GM12878 (cell line): ENCODE measurements at regions not wholly inside any gene's neighbourhood (a gene's known extent, or its start where the extent isn't known, plus 50 kb on each side); places are given as distances from the start of the nearest gene placed in this dataset.
A peak's percentile ranks its signal among the peaks of the same experiment; 100 is the strongest.

Experiments
- ATAC-seq: fragments of 200-7000 bp; cut with Tn5 transposase; 3 replicates; pipeline ENCODE4 v1.9.1; 2020; ENCODE audit warnings: mild to moderate bottlenecking, moderate library complexity
- BruUV-seq: library from RNA; stranded (reverse); fragments of 400-500 nt; replicated peaks from 2 replicates; lab custom pipeline; 2021; lab: Mats Ljungman, UMichigan
- CTCF ChIA-PET: fragments of 300-600 bp; sonication (Branson Sonifier 250); formaldehyde crosslinking; extraction: SDS; loops from one replicate; lab custom pipeline; 2021; ENCODE audit warnings: inconsistent platforms; lab: Yijun Ruan, JAX
- POLR2A ChIA-PET: fragments of 350-600 bp; formaldehyde crosslinking; extraction: SDS; loops from one replicate; lab custom pipeline; 2021; ENCODE audit warnings: inconsistent platforms; lab: Charles Lee
- RAD21 ChIA-PET: fragments of 300-600 bp; sonication (Branson Sonifier 250); formaldehyde crosslinking; loops from one replicate; lab custom pipeline; 2023; ENCODE audit warnings: antibody characterized with exemption; ENCODE audit not compliant: unreplicated experiment; lab: Charles Lee
- SMC1A ChIA-PET: fragments of 300-600 bp; sonication (Branson Sonifier 250); formaldehyde crosslinking; loops from one replicate; lab custom pipeline; 2023; ENCODE audit not compliant: unreplicated experiment, uncharacterized antibody; lab: Charles Lee
- DNase-seq: peaks from one replicate; pipeline ENCODE4 v3.0.0-alpha.2; 2011; ENCODE audit warnings: low read depth, low spot score
- FAIRE-seq: peaks from 3 replicates; lab custom pipeline; 2011; peaks lifted over from hg19 to GRCh38; lab: Jason Lieb, UNC
- H2AFZ ChIP-seq: 2 replicates; pipeline ENCODE4 v1.6.0; 2011; ENCODE audit warnings: low read depth, low read length, control low read depth; ENCODE audit not compliant: control insufficient read depth
- H3K27ac ChIP-seq: 2 replicates; pipeline ENCODE4 v1.5.1; 2011; ENCODE audit warnings: control low read depth; ENCODE audit not compliant: control insufficient read depth, insufficient read depth
- H3K27me3 ChIP-seq, 2 experiments: replicated peaks in 1 of 2; 2 replicates each; pipeline versions ENCODE4 v1.6.0 to v1.6.1; 2011; ENCODE audit warnings: low read length in 1 of 2; ENCODE audit not compliant: control insufficient read depth in 2 of 2, insufficient read depth in 2 of 2
- H3K36me3 ChIP-seq, 2 experiments: 2 replicates each; pipeline ENCODE4 v1.5.1; 2011; ENCODE audit warnings: low read length in 1 of 2; ENCODE audit not compliant: control insufficient read depth in 2 of 2, insufficient read depth in 2 of 2
- H3K4me1 ChIP-seq: 2 replicates; pipeline ENCODE4 v1.6.1; 2011; ENCODE audit warnings: mild to moderate bottlenecking, low read length, moderate library complexity, mixed read lengths; ENCODE audit not compliant: control insufficient read depth, insufficient read depth
- H3K4me2 ChIP-seq: 2 replicates; pipeline ENCODE4 v1.6.0; 2011; ENCODE audit warnings: control low read depth; ENCODE audit not compliant: control insufficient read depth, insufficient read depth
- H3K4me3 ChIP-seq: fragments of 200-600 bp; sonication (generic); 2 replicates; pipeline ENCODE4 v1.5.1; 2016
- H3K79me2 ChIP-seq: 2 replicates; pipeline ENCODE4 v1.6.0; 2011; ENCODE audit warnings: low read length; ENCODE audit not compliant: control insufficient read depth, insufficient read depth
- H3K9ac ChIP-seq: 2 replicates; pipeline ENCODE4 v1.8.0; 2011; ENCODE audit warnings: low read length, control low read depth, mixed read lengths; ENCODE audit not compliant: control insufficient read depth, insufficient read depth
- H3K9me3 ChIP-seq: replicated peaks from 3 replicates; pipeline ENCODE4 v1.5.1; 2011; ENCODE audit warnings: mild to moderate bottlenecking, low read length; ENCODE audit not compliant: control insufficient read depth, insufficient read depth
- H4K20me1 ChIP-seq: 2 replicates; pipeline ENCODE4 v1.6.0; 2011; ENCODE audit not compliant: control insufficient read depth, insufficient read depth
- BCL3 ChIP-seq: IDR thresholded peaks from 2 replicates; pipeline ENCODE4 v1.6.1; 2011; ENCODE audit warnings: borderline replicate concordance, low read depth, mild to moderate bottlenecking, moderate library complexity, low read length; ENCODE audit not compliant: insufficient read depth, poor library complexity, severe bottlenecking
- BHLHE40 ChIP-seq, 2 experiments: fragments of 450-650 bp in 1 of 2; IDR thresholded peaks; 2 replicates each; pipeline ENCODE4 v1.6.1; 2011 to 2017; ENCODE audit warnings: low read depth in 2 of 2, borderline replicate concordance in 1 of 2, improper control_type of control experiment in 1 of 2, low read length in 1 of 2, mild to moderate bottlenecking in 1 of 2
- BMI1 ChIP-seq: fragments of 450-650 bp; IDR thresholded peaks from 2 replicates; pipeline ENCODE4 v1.6.1; 2016; ENCODE audit warnings: mild to moderate bottlenecking, moderate library complexity, borderline replicate concordance
- EGR1 ChIP-seq, 2 experiments: IDR thresholded peaks; 1 replicate in 1 of 2; 2 replicates in 1 of 2; pipeline ENCODE4 v1.6.1; 2011 to 2012; ENCODE audit warnings: low read depth in 2 of 2, low read length in 2 of 2, borderline replicate concordance in 1 of 2, mild to moderate bottlenecking in 1 of 2, moderate library complexity in 1 of 2
- GABPA ChIP-seq: IDR thresholded peaks from 2 replicates; pipeline ENCODE4 v1.6.1; 2014; ENCODE audit warnings: antibody characterized with exemption, low read depth, mild to moderate bottlenecking, inconsistent platforms
- GATAD2B ChIP-seq: fragments of 450-650 bp; conservative IDR thresholded peaks from 2 replicates; pipeline ENCODE4 v1.6.1; 2017; ENCODE audit warnings: low read depth, mild to moderate bottlenecking, moderate library complexity
- LARP7 ChIP-seq: fragments of 450-650 bp; IDR thresholded peaks from 2 replicates; pipeline ENCODE4 v1.6.1; 2017; ENCODE audit warnings: mild to moderate bottlenecking
- MTA2 ChIP-seq: fragments of 450-650 bp; IDR thresholded peaks from 2 replicates; pipeline ENCODE4 v1.6.1; 2016; ENCODE audit warnings: low read depth, mild to moderate bottlenecking, moderate library complexity
- NBN ChIP-seq: fragments of 450-650 bp; IDR thresholded peaks from 2 replicates; pipeline ENCODE4 v1.6.1; 2016
- RAD21 ChIP-seq: IDR thresholded peaks from 2 replicates; pipeline ENCODE4 v1.6.1; 2011; ENCODE audit warnings: mild to moderate bottlenecking, low read depth, low read length, moderate library complexity; ENCODE audit not compliant: insufficient read depth
- SMAD1 ChIP-seq: fragments of 450-650 bp; IDR thresholded peaks from 2 replicates; pipeline ENCODE4 v1.6.1; 2018; ENCODE audit warnings: mild to moderate bottlenecking, low read depth; ENCODE audit not compliant: partially characterized antibody
- ZNF207 ChIP-seq: fragments of 450-650 bp; IDR thresholded peaks from 2 replicates; pipeline ENCODE4 v1.6.1; 2014; ENCODE audit warnings: antibody characterized with exemption, mild to moderate bottlenecking, borderline replicate concordance
- WGBS: methylation state at CpG from one replicate; pipeline ENCODE4 v1.1.6; 2016; ENCODE audit warnings: low lambda C conversion rate; ENCODE audit not compliant: insufficient replicate concordance, insufficient coverage; ENCODE audit errors: missing lambda C conversion rate; 5-methylcytosine and 5-hydroxymethylcytosine counted together
- in situ Hi-C: fragments of 300-500 bp; cut with MboI; formaldehyde crosslinking; loops from 9 replicates; pipeline ENCODE4 v1.14.3; 2018; ENCODE audit warnings: mixed read lengths
- intact Hi-C: fragments of 100-400 bp; cut with micrococcal nuclease; formaldehyde crosslinking; loops from one replicate; pipeline ENCODE4 v1.14.2; 2022; ENCODE audit not compliant: unreplicated experiment
- TF ChIP-seq, protein P1 (sequence below): fragments of 450-650 bp; IDR thresholded peaks from 2 replicates; pipeline ENCODE4 v1.6.1; 2017; ENCODE audit warnings: mild to moderate bottlenecking, moderate library complexity
- TF ChIP-seq, protein P2 (sequence below): fragments of 450-650 bp; IDR thresholded peaks from 2 replicates; pipeline ENCODE4 v1.6.1; 2017; ENCODE audit warnings: low read depth, mild to moderate bottlenecking, moderate library complexity

- no peaks in the 10 kb centered on the region for H3K79me2 ChIP-seq
- peaks cover 23% of the 10 kb centered on the region for H3K4me1 ChIP-seq
- ChIA-PET POLR2A (interaction anchor here (0.5 to 8.3 kb wide), 13 partner anchors 10 to 693 kb away, joined by 3 to 260 read pairs (median 3); partner anchors contain the start of gene CCDC28B), SMC1A (interaction anchor here (0.6 to 9.0 kb wide), 16 partner anchors 12 to 114 kb away, joined by 3 to 230 read pairs (median 7); no protein-coding TSS in a partner anchor), RAD21 (interaction anchor here (1.0 to 7.5 kb wide), 12 partner anchors 12 to 86 kb away, joined by 3 to 122 read pairs (median 7); no protein-coding TSS in a partner anchor), CTCF (interaction anchor here (1.0 to 6.6 kb wide), 9 partner anchors 16 to 114 kb away, joined by 4 to 73 read pairs (median 8); no protein-coding TSS in a partner anchor)
- intact Hi-C loops = loop anchor here (5.0 kb wide), 1 partner anchor 46 kb away; no protein-coding TSS in a partner anchor
- H4K20me1 ChIP-seq = no peaks in the 10 kb centered on the region
- H2AFZ ChIP-seq = peak overlapping the region; percentile 21
- no peak overlapping the region for H3K4me2 ChIP-seq
- H3K4me3 ChIP-seq = no peak overlapping the region
- in situ Hi-C loops = no loop called here
- H3K9me3 ChIP-seq = no peaks in the 10 kb centered on the region; the same call in 2 of the 3 replicates
- DNase-seq = no peak
- peak; percentile 16 for ATAC-seq
- no peaks in the 10 kb centered on the region for H3K27me3 ChIP-seq
- 56% methylated on average over 20 of the region's 20 CpGs for WGBS
- no TSS peak for BruUV-seq
- no peak overlapping the region; the same call in 1 of the 2 replicates for H3K9ac ChIP-seq
- FAIRE-seq = no peak
- H3K27ac ChIP-seq = no peak overlapping the region; the same call in 1 of the 2 replicates
- no peaks in the 10 kb centered on the region for H3K36me3 ChIP-seq
- TF ChIP-seq EGR1 (IDR thresholded peaks at IDR 0.05; ENCODE audit: borderline replicate concordance in 1 of 2, low read depth in 2 of 2, low read length in 2 of 2) = no peak
- no peak for TF ChIP-seq RAD21
- peak; percentile 77 for TF ChIP-seq SMAD1
- TF ChIP-seq GATAD2B = peak; percentile 86; the same call in 1 of the 2 replicates
- peak; percentile 53; the same call in 1 of the 2 replicates for TF ChIP-seq LARP7
- peak; percentile 79 for TF ChIP-seq BCL3
- peak; percentile 23; the same call in 1 of the 2 replicates for TF ChIP-seq MTA2
- TF ChIP-seq, protein P1, sequence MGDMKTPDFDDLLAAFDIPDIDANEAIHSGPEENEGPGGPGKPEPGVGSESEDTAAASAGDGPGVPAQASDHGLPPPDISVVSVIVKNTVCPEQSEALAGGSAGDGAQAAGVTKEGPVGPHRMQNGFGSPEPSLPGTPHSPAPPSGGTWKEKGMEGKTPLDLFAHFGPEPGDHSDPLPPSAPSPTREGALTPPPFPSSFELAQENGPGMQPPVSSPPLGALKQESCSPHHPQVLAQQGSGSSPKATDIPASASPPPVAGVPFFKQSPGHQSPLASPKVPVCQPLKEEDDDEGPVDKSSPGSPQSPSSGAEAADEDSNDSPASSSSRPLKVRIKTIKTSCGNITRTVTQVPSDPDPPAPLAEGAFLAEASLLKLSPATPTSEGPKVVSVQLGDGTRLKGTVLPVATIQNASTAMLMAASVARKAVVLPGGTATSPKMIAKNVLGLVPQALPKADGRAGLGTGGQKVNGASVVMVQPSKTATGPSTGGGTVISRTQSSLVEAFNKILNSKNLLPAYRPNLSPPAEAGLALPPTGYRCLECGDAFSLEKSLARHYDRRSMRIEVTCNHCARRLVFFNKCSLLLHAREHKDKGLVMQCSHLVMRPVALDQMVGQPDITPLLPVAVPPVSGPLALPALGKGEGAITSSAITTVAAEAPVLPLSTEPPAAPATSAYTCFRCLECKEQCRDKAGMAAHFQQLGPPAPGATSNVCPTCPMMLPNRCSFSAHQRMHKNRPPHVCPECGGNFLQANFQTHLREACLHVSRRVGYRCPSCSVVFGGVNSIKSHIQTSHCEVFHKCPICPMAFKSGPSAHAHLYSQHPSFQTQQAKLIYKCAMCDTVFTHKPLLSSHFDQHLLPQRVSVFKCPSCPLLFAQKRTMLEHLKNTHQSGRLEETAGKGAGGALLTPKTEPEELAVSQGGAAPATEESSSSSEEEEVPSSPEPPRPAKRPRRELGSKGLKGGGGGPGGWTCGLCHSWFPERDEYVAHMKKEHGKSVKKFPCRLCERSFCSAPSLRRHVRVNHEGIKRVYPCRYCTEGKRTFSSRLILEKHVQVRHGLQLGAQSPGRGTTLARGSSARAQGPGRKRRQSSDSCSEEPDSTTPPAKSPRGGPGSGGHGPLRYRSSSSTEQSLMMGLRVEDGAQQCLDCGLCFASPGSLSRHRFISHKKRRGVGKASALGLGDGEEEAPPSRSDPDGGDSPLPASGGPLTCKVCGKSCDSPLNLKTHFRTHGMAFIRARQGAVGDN = peak; percentile 86
- TF ChIP-seq BHLHE40 (IDR thresholded peaks at IDR 0.05; ENCODE audit: borderline replicate concordance in 1 of 2, low read depth in 2 of 2, low read length in 1 of 2) = 0 out of 4 replicates have a peak, but pooled peaks of 1 of the 2 experiments have one; percentile 16
- no peak for TF ChIP-seq GABPA
- TF ChIP-seq NBN = peak; percentile 35; the same call in 1 of the 2 replicates
- TF ChIP-seq ZNF207 = no peak
- peak; percentile 39; the same call in 1 of the 2 replicates for TF ChIP-seq BMI1
- TF ChIP-seq, protein P2, sequence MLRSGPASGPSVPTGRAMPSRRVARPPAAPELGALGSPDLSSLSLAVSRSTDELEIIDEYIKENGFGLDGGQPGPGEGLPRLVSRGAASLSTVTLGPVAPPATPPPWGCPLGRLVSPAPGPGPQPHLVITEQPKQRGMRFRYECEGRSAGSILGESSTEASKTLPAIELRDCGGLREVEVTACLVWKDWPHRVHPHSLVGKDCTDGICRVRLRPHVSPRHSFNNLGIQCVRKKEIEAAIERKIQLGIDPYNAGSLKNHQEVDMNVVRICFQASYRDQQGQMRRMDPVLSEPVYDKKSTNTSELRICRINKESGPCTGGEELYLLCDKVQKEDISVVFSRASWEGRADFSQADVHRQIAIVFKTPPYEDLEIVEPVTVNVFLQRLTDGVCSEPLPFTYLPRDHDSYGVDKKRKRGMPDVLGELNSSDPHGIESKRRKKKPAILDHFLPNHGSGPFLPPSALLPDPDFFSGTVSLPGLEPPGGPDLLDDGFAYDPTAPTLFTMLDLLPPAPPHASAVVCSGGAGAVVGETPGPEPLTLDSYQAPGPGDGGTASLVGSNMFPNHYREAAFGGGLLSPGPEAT = 0 out of 2 replicates have a peak, but pooled peaks have one; percentile 30
Observed at GRCh38 chr1:31507676-31508530, 68.4 kb upstream of the TINAGL1 start.
